AG04450 (cell line): ENCODE measurements at regions not wholly inside any gene's neighbourhood (a gene's known extent, or its start where the extent isn't known, plus 50 kb on each side); places are given as distances from the start of the nearest gene placed in this dataset.

ENCODE experiments used
- CTCF ChIA-PET: fragments of 300-600, 350-600 bp; formaldehyde crosslinking; extraction: SDS; loops from one replicate; lab custom pipeline; 2022; ENCODE audit warnings: antibody characterized with exemption, inconsistent platforms; lab: Charles Lee
- POLR2A ChIA-PET: fragments of 350-600 bp; formaldehyde crosslinking; extraction: SDS; loops from one replicate; lab custom pipeline; 2021; ENCODE audit warnings: antibody characterized with exemption, inconsistent platforms; lab: Yijun Ruan, JAX
- DNase-seq: peaks from one replicate; pipeline ENCODE4 v3.0.0-alpha.2; 2011; ENCODE audit warnings: low read depth, low spot score
- H3K27ac ChIP-seq: one replicate; pipeline ENCODE4 v1.5.1; 2012; ENCODE audit warnings: low read depth, low read length, control low read depth
- H3K27me3 ChIP-seq: one replicate; pipeline ENCODE4 v1.6.0; 2012; ENCODE audit warnings: low read length; ENCODE audit not compliant: control insufficient read depth, insufficient read depth
- H3K4me3 ChIP-seq: 2 replicates; pipeline ENCODE4 v1.5.1; 2011; ENCODE audit warnings: mild to moderate bottlenecking, low read depth, low read length, control low read depth
- H3K9me3 ChIP-seq: 2 replicates; pipeline ENCODE4 v1.5.1; 2012; ENCODE audit warnings: low read length; ENCODE audit not compliant: control insufficient read depth, insufficient read depth
- CTCF ChIP-seq: IDR thresholded peaks from 2 replicates; pipeline ENCODE4 v1.5.1; 2011; ENCODE audit warnings: low read depth, low read length, control low read depth, inconsistent platforms

GRCh38 chr5:6029811-6030271 lies 348.5 kb downstream of the MED10 start:
- no peak for TF ChIP-seq CTCF
- ChIA-PET CTCF (no interaction called here), POLR2A (no interaction called here)
- DNase-seq, result no peak
- no peak overlapping the region for H3K27ac ChIP-seq
- H3K27me3 ChIP-seq, result no peaks in the 10 kb centered on the region
- no peak overlapping the region for H3K4me3 ChIP-seq
- H3K9me3 ChIP-seq, result peaks cover 46% of the 10 kb centered on the region; the same call in 1 of the 2 replicates

- Histone ChIP-seq H3K27ac (no peak overlapping the region), H3K4me3 (no peak overlapping the region), H3K9me3 (peaks cover 49% of the 10 kb centered on the region; the same call in 1 of the 2 replicates), H3K27me3 (no peaks in the 10 kb centered on the region)
- DNase-seq, result no peak
- CTCF ChIA-PET, result no interaction called here
- TF ChIP-seq CTCF, result no peak
- POLR2A ChIA-PET, result no interaction called here
These were observed 351.5 kb downstream of the MED10 start for GRCh38 chr5:6026766-6027406.

- peaks cover 11% of the 10 kb centered on the region; the same call in 1 of the 2 replicates for H3K9me3 ChIP-seq
- ChIA-PET POLR2A (no interaction called here), CTCF (no interaction called here)
- TF ChIP-seq CTCF, result no peak
- no peak overlapping the region for H3K27ac ChIP-seq
- no peak for DNase-seq
- H3K4me3 ChIP-seq, result no peak overlapping the region
- H3K27me3 ChIP-seq, result no peaks in the 10 kb centered on the region
These were observed 358.7 kb downstream of the MED10 start for GRCh38 chr5:6019612-6020011.

- no peak overlapping the region for H3K4me3 ChIP-seq
- no peak for TF ChIP-seq CTCF
- H3K27me3 ChIP-seq, result no peaks in the 10 kb centered on the region
- peaks cover 5% of the 10 kb centered on the region; the same call in 1 of the 2 replicates for H3K9me3 ChIP-seq
- ChIA-PET CTCF (no interaction called here), POLR2A (no interaction called here)
- no peak for DNase-seq
- no peak overlapping the region for H3K27ac ChIP-seq
These were observed 364.8 kb downstream of the MED10 start for GRCh38 chr5:6013506-6013905.

GRCh38 chr5:6011199-6011598 lies 367.1 kb downstream of the MED10 start:
- no peaks in the 10 kb centered on the region for H3K27me3 ChIP-seq
- H3K27ac ChIP-seq, result no peak overlapping the region
- POLR2A ChIA-PET, result no interaction called here
- no peak overlapping the region for H3K4me3 ChIP-seq
- H3K9me3 ChIP-seq, result peaks cover 21% of the 10 kb centered on the region; the same call in 1 of the 2 replicates
- TF ChIP-seq CTCF, result no peak
- DNase-seq, result no peak
- CTCF ChIA-PET, result no interaction called here
